SH-SY5Y (cell line): ENCODE measurements at regions not wholly inside any gene's neighbourhood (a gene's known extent, or its start where the extent isn't known, plus 50 kb on each side); places are given as distances from the start of the nearest gene placed in this dataset.

Experiments
- GATA2 ChIP-seq: IDR thresholded peaks from 2 replicates; pipeline ENCODE4 v1.6.1; 2011; ENCODE audit warnings: mild to moderate bottlenecking, low read depth, low read length
- GATA3 ChIP-seq: IDR thresholded peaks from 2 replicates; pipeline ENCODE4 v1.6.1; 2011; ENCODE audit warnings: low read depth, mild to moderate bottlenecking, low read length, moderate library complexity

- TF ChIP-seq GATA2 (no peak), GATA3 (no peak)
Observed at GRCh38 chr5:158499075-158499891, 600.4 kb downstream of the EBF1 start.
